ENCODE measurements at regions not wholly inside any gene's neighbourhood (a gene's known extent, or its start where the extent isn't known, plus 50 kb on each side); places are given as distances from the start of the nearest gene placed in this dataset.

DNA sequence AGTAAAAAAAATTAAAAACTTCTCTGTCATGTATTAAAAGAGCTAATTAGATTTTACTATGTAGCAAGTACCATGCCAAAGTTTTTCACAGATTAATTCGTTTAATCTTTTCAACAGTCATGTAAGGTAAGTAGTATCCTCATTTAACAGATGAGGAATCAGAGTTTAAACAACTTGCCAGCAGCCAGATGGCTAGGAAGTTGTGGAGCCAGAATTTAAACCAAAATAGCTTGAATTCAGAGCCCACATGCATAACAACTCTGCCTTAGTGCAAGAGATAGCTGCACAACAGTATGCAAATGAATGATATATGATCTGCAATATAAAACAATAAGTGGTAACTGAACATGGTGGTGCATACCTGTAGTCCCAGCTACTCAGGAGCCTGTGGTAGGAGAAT is 75.3 kb downstream of the NAP1L3 start:
- DNase-seq = no peak
- Mint-ChIP-seq H3K9me3 (ENCODE audit: low read depth) (no peaks in the 10 kb centered on the region), H3K4me3 (no peak overlapping the region), H3K27ac (no peak overlapping the region), H3K4me1 (no peaks in the 10 kb centered on the region), H3K36me3 (no peaks in the 10 kb centered on the region), H3K27me3 (no peaks in the 10 kb centered on the region)
- no peak for ATAC-seq
- CTCF ChIA-PET = no interaction called here

DNA sequence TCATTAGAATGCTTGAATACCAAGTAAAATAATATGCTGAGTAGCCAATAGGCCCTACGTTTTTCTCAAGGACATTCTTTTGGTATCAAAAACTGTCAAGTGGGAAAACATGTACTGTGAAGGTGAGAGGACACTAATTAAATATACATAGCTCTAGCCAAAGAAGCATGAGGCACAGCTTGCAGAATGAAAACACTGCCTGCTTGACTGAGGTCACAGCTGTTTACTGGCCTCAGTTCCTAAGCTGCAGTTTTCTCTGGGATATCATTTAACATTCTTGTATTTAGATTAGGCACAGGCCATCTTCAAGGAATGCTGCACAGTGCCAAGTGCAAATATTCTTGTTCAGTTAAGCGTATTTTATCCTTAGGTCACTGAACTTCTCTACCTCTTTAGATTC is 78.6 kb downstream of the NAP1L3 start:
- Mint-ChIP-seq H3K4me1 (no peaks in the 10 kb centered on the region), H3K27ac (no peak overlapping the region), H3K27me3 (no peaks in the 10 kb centered on the region), H3K4me3 (no peak overlapping the region), H3K9me3 (ENCODE audit: low read depth) (no peaks in the 10 kb centered on the region), H3K36me3 (no peaks in the 10 kb centered on the region)
- DNase-seq = no peak
- ATAC-seq = no peak
- CTCF ChIA-PET = no interaction called here

DNA sequence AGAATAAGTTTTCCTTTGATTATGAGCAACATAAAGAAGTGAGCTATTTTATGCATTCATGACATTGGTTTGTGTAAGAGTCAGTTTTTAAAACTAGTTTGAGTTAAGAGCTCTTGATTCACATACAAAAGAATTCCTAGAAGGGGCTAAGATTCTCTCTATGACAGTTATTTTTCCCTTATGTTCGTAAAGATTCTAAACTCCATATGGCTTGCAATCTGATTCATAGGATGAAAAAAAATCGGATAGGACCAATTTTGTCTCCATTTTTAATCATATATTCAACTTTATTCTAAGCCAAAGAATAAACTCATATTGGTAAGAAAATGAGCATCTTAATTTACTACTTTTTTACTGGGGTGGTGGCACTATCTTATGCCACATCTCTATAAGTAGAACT is 79.4 kb downstream of the NAP1L3 start:
- Mint-ChIP-seq H3K9me3 (ENCODE audit: low read depth) (no peaks in the 10 kb centered on the region), H3K27me3 (no peaks in the 10 kb centered on the region), H3K27ac (no peak overlapping the region), H3K4me1 (no peaks in the 10 kb centered on the region), H3K36me3 (no peaks in the 10 kb centered on the region), H3K4me3 (no peak overlapping the region)
- CTCF ChIA-PET = no interaction called here
- no peak for DNase-seq
- no peak for ATAC-seq

DNA sequence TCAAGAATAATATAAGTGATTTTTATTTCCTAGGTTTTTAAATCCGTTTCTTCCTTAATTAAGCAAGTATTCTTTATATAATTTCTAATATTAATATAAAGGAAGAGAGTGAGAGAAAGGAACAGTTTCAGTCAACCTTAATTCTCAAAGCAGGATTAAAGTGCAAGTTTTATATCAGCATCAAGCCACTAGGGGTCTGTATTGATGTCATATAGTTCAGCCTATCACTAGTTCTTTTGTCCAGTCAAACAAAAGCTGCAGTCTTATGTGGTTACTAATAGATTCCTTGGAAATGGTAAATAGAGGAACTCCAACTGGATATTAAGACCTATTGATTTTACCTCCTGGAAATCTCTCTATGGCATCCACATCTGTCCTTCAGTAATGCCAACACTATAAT is 82.0 kb downstream of the NAP1L3 start:
- Mint-ChIP-seq H3K27ac (no peak overlapping the region), H3K9me3 (ENCODE audit: low read depth) (no peaks in the 10 kb centered on the region), H3K36me3 (no peaks in the 10 kb centered on the region), H3K27me3 (no peaks in the 10 kb centered on the region), H3K4me3 (no peak overlapping the region), H3K4me1 (no peaks in the 10 kb centered on the region)
- CTCF ChIA-PET = no interaction called here
- DNase-seq = no peak
- ATAC-seq = no peak

DNA sequence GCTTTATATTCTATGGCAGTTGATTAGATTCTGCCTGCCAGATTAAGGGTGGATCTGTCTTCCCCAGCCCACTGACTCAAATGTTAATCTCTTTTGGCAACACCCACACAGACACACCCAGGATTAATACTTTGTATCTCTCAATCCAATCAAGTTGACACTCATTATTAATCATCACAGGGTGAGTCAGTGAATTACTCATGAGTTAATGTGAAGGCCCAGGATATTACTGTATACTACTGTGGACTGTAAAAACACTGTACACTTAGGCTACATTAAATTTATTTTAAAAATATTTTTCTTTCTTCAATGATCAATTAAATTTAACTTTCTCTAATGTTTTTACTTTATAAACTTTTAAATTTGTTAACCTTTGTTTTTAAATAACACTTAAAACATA is 87.7 kb downstream of the NAP1L3 start:
- CTCF ChIA-PET = no interaction called here
- Mint-ChIP-seq H3K4me1 (no peaks in the 10 kb centered on the region), H3K27ac (no peak overlapping the region), H3K27me3 (no peaks in the 10 kb centered on the region), H3K36me3 (no peaks in the 10 kb centered on the region), H3K4me3 (no peak overlapping the region), H3K9me3 (ENCODE audit: low read depth) (peaks cover 2% of the 10 kb centered on the region)
- no peak for ATAC-seq
- no peak for DNase-seq

DNA sequence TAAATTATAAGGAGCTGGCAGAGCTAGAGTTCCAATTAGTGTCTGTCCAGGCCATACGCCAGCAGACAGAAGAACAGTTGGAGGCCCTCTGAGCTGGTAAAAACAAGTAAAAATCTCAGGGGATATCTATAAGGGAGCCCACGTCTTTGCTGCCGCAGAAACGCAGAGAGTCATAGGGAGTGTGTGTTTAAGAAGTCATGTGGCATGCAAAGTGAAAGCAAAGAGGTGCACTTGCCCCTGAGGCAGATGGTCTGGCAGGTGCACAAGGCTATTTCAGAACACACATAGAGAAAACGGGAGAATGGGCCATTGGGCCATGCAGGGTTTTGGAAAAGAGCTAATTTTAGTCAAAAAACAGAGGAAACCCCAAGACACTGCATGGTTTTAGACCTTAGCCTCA is 92.7 kb downstream of the NAP1L3 start:
- DNase-seq (no peak), ATAC-seq (no peak)
- H3K9me3 Mint-ChIP-seq (ENCODE audit: low read depth) = peaks cover 2% of the 10 kb centered on the region
- CTCF ChIA-PET = no interaction called here
- H3K36me3 Mint-ChIP-seq = no peaks in the 10 kb centered on the region
- no peaks in the 10 kb centered on the region for H3K4me1 Mint-ChIP-seq
- no peak overlapping the region for H3K27ac Mint-ChIP-seq
- H3K4me3 Mint-ChIP-seq = no peak overlapping the region
- no peaks in the 10 kb centered on the region for H3K27me3 Mint-ChIP-seq

DNA sequence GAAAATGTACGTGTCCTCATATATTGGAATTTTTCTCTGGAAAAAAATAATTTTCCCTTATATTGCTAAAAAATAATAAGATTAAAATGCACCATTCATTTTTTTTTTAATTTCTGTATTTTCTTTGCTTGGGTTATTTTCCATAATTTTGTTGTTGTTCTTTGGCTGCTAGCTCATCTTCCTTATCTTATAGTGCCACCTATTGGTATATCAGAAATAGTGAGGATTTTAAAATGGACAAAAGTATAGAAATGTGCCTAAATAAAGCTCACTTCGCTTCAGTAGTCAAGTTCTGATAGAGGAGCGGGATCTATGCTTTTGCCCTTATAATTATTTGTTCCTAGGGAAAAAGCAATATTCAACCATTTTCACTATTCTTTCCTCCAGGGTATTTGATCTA is 134.8 kb downstream of the NAP1L3 start:
- no peak for DNase-seq
- Mint-ChIP-seq H3K27ac (no peak overlapping the region), H3K4me3 (no peak overlapping the region), H3K36me3 (no peaks in the 10 kb centered on the region), H3K9me3 (ENCODE audit: low read depth) (no peaks in the 10 kb centered on the region), H3K27me3 (no peaks in the 10 kb centered on the region), H3K4me1 (no peaks in the 10 kb centered on the region)
- ATAC-seq = no peak
- CTCF ChIA-PET = interaction anchor here (1.0 kb wide), 1 partner anchor 29 kb away, joined by 3 read pairs; no protein-coding TSS in a partner anchor

DNA sequence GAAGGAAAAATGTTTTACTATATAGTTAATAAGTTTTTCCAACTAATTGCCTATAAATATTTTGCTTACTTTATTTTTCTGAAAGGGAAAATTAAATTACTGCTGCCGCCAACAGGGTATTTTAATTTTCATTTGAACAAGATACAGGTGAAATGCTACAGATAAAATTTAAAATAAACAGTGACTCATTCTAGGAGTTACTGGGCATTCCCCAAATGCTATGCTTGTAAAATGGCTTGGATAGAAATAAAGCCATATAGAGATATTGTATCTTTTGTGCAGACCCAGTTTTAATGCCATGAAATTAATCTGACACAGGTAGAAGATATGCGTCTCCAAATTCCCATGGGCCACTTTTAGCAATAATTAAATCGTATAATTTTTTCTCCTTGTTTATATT is 144.5 kb downstream of the NAP1L3 start:
- no peaks in the 10 kb centered on the region for H3K36me3 Mint-ChIP-seq

More for the DNA sequence above, 144.5 kb downstream of the NAP1L3 start:
- Mint-ChIP-seq H3K4me1 (no peaks in the 10 kb centered on the region), H3K9me3 (ENCODE audit: low read depth) (peaks cover 6% of the 10 kb centered on the region), H3K27me3 (no peaks in the 10 kb centered on the region), H3K4me3 (no peak overlapping the region), H3K27ac (no peak overlapping the region)
- DNase-seq (no peak), ATAC-seq (no peak)
- CTCF ChIA-PET = no interaction called here
